Sigmoid colon (tissue), 4 donors: ENCODE measurements at regions not wholly inside any gene's neighbourhood (a gene's known extent, or its start where the extent isn't known, plus 50 kb on each side); places are given as distances from the start of the nearest gene placed in this dataset.

Experiments
- CTCF ChIP-seq, 4 experiments: fragments of 450-650 bp in 3 of 4; fragments of 200-600 bp in 1 of 4; IDR thresholded peaks; one replicate each; pipeline ENCODE4 v1.5.1; 2016 to 2019; ENCODE audit warnings: antibody characterized with exemption in 4 of 4, mild to moderate bottlenecking in 3 of 4, moderate library complexity in 2 of 4
- POLR2AphosphoS5 ChIP-seq, 4 donors: sonication (generic); formaldehyde crosslinking; IDR thresholded peaks; one replicate each; pipeline ENCODE4 v1.6.1; 2017; ENCODE audit warnings: antibody characterized with exemption in 4 of 4

GRCh38 chr6:145044641-145045246 lies 690.6 kb downstream of the EPM2A start:
- TF ChIP-seq CTCF (IDR thresholded peaks at IDR 0.05) (no peak), POLR2AphosphoS5 (IDR thresholded peaks at IDR 0.05) (no peak)
